Stromal cell of bone marrow (primary cell): ENCODE measurements at regions not wholly inside any gene's neighbourhood (a gene's known extent, or its start where the extent isn't known, plus 50 kb on each side); places are given as distances from the start of the nearest gene placed in this dataset.
"Not testable (repeated sequence)": the region's sequence is repeated elsewhere in the genome, so short reads cannot be mapped to it uniquely, and the experiment has no call there.

Source experiments
- DNase-seq: peaks from one replicate; pipeline ENCODE4 v3.0.0-alpha.2; 2012; ENCODE audit warnings: low read depth

GRCh38 chr10:46803082-46803481, 108.1 kb upstream of the PTPN20 start:
- not testable (repeated sequence) for DNase-seq

- DNase-seq: not testable (repeated sequence)
These were observed 101.0 kb upstream of the PTPN20 start for GRCh38 chr10:46810222-46810621.

DNA sequence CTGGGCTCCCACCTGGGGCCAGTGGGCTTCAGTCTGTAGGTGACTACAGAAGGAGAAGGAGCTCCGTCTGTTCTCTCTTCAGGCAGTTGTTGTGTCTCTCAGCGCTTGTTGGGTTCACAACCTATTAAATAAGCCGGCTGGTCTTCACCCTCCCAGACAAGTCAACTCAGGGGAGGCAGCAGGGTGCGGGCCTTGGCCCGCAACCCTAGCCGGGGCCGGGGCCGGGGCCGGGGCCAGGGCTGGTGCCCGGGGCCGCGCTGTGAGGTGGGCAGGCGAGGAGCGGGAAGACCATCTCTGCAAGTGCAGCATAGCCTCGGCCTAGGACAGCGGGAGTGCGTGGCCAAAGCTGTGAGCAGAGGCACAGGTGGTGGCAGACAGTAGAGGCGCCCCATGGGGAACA, 95.1 kb upstream of the PTPN20 start:
- DNase-seq: not testable (repeated sequence)

DNA sequence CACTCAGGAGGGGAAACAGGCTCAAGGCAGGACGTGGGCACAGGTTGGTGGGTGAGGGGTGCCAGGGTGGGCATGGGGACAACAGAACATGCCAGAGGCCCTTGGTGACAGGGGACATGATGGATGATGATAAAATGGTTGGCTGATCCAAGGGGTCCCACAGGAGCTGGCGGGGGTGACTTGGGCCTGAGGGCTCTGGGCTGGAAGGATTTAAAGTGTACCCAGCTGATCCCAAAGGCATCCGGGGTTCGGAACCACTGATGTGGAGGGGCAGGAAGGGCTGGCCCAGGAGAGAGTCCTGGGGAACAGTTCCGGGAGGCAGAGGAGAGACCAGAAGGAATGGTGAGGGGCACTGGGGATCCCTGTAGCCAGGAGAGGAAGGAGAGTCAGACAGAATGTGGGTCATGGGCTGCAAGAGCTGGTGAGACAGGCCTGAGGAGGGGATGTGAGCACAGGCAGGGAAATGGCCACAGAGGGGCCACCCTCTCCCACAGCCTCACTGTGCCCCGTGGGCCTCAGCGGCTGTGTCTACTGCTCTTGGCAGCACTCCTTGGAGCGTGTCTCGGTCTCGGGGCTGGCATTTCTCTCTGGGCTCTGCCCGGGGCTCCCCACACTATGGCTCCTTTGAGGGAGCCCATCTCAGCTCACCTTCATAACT, 70.7 kb upstream of the PTPN20 start:
- not testable (repeated sequence) for DNase-seq

DNA sequence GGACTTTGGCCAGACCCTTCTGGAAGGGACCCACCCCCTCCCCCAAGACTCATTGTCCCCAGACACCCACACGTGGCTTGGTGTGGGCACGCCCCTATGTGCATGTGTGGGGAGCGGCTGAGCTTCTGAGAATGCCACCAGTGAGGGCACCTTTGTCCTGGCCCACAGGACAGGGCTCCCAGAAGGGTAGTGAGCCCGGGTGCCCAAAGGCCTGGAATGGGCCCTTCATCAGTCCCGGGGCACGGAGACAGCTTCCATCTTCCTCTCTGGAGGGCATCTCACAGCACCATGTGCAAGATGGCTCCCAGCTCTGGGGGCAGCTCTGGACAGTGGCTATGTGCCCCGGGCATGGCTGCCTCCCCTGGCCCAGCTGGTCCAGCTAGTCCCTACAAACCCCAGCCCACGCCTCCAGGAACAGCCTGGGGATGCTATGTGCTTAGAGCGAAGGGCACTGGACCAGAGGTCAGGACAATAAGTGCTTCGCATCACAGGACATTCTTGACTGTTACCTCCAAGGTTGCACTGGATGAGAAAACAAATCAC, 70.1 kb upstream of the PTPN20 start:
- DNase-seq: not testable (repeated sequence)

- DNase-seq: not testable (repeated sequence)
These were observed 66.0 kb upstream of the PTPN20 start for GRCh38 chr10:46845194-46845593.

GRCh38 chr10:46845640-46846039, 65.6 kb upstream of the PTPN20 start:
- DNase-seq: not testable (repeated sequence)

GRCh38 chr10:46860753-46861152, 50.5 kb upstream of the PTPN20 start:
- not testable (repeated sequence) for DNase-seq
